Common myeloid progenitor, CD34-positive (primary cell): ENCODE measurements at regions not wholly inside any gene's neighbourhood (a gene's known extent, or its start where the extent isn't known, plus 50 kb on each side); places are given as distances from the start of the nearest gene placed in this dataset.

ENCODE experiments used
- CTCF ChIA-PET: fragments of 350-600 bp; sonication (Branson Sonifier 250); formaldehyde crosslinking; loops from one replicate; lab custom pipeline; 2021; ENCODE audit warnings: antibody characterized with exemption; lab: Charles Lee
- POLR2A ChIA-PET: fragments of 350-600 bp; sonication (Branson Sonifier 250); formaldehyde crosslinking; loops from one replicate; lab custom pipeline; 2021; ENCODE audit warnings: antibody characterized with exemption; lab: Charles Lee
- DNase-seq, 3 donors: peaks; one replicate each; pipeline versions ENCODE4 v3.0.0 to v3.0.0-alpha.2; 2013
- H3K27ac ChIP-seq, 2 experiments: 1 replicate in 1 of 2; 2 replicates in 1 of 2; pipeline ENCODE4 v1.7.0; 2013; ENCODE audit warnings: inconsistent platforms in 2 of 2, low read length in 2 of 2, mild to moderate bottlenecking in 2 of 2, low read depth in 1 of 2, moderate library complexity in 1 of 2; ENCODE audit not compliant: severe bottlenecking in 2 of 2, insufficient read depth in 1 of 2, poor library complexity in 1 of 2
- H3K27me3 ChIP-seq, 5 experiments: replicated peaks in 2 of 5; 1 replicate in 3 of 5; 2 replicates in 2 of 5; pipeline versions ENCODE4 v1.6.1 to v1.7.0; 2013; ENCODE audit warnings: low read length in 4 of 5, mild to moderate bottlenecking in 2 of 5, moderate library complexity in 2 of 5, inconsistent platforms in 1 of 5; ENCODE audit not compliant: insufficient read depth in 5 of 5, control insufficient read depth in 4 of 5
- H3K36me3 ChIP-seq, 4 experiments: 1 replicate in 2 of 4; 2 replicates in 2 of 4; pipeline versions ENCODE4 v1.6.1 to v1.7.0; 2013; ENCODE audit warnings: low read length in 3 of 4, control low read depth in 1 of 4, mild to moderate bottlenecking in 1 of 4; ENCODE audit not compliant: control insufficient read depth in 4 of 4, insufficient read depth in 4 of 4
- H3K4me1 ChIP-seq, 4 experiments: 1 replicate in 3 of 4; 2 replicates in 1 of 4; pipeline versions ENCODE4 v1.6.1 to v1.7.1; 2013; ENCODE audit warnings: low read length in 3 of 4, mild to moderate bottlenecking in 3 of 4, control low read depth in 1 of 4, inconsistent platforms in 1 of 4, moderate library complexity in 1 of 4; ENCODE audit not compliant: control insufficient read depth in 4 of 4, insufficient read depth in 4 of 4; ENCODE audit errors: control extremely low read depth in 1 of 4
- H3K4me3 ChIP-seq, 7 experiments: 1 replicate in 4 of 7; 2 replicates in 3 of 7; pipeline versions ENCODE4 v1.5.1 to v1.7.0; 2013; ENCODE audit warnings: mild to moderate bottlenecking in 7 of 7, low read length in 6 of 7, moderate library complexity in 6 of 7, inconsistent platforms in 2 of 7, low read depth in 2 of 7, control low read depth in 1 of 7; ENCODE audit not compliant: insufficient read depth in 4 of 7, control insufficient read depth in 1 of 7; ENCODE audit errors: extremely low read depth in 1 of 7
- H3K9me3 ChIP-seq, 5 experiments: 1 replicate in 4 of 5; 2 replicates in 1 of 5; pipeline versions ENCODE4 v1.6.1 to v1.7.1; 2013; ENCODE audit warnings: low read length in 4 of 5, mild to moderate bottlenecking in 2 of 5, inconsistent platforms in 1 of 5, low read depth in 1 of 5, moderate library complexity in 1 of 5; ENCODE audit not compliant: control insufficient read depth in 4 of 5, insufficient read depth in 2 of 5; ENCODE audit errors: control extremely low read depth in 1 of 5
- WGBS: methylation state at CpG from one replicate; pipeline ENCODE4 v1.1.5; 2013; ENCODE audit not compliant: insufficient coverage; 5-methylcytosine and 5-hydroxymethylcytosine counted together

DNA sequence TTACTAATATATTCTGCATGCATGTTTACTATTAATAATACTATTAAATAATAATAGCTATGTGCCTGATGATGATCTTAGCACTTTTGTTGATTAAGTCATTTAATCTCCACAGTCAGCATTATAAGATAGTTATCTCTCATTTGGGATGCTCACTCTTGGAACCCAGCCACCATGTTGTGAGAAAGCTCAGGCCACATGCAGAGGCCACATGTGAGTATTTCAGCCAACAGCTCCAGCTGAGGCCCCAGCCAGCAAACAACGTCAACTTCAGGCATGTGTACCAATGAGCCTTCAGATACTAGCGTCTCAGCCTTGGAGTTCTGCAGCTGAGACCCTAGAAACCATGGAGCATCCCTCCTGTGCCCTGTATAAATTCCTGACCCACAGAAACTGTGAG is 798.1 kb upstream of the LRRC4C start:
- ChIA-PET POLR2A (no interaction called here), CTCF (no interaction called here)
- Histone ChIP-seq H3K9me3 (peaks cover 0 to 3% (median 0%) of the 10 kb centered on the region in 5 experiments), H3K27ac (no peak overlapping the region), H3K36me3 (no peaks in the 10 kb centered on the region), H3K27me3 (no peaks in the 10 kb centered on the region), H3K4me3 (no peak overlapping the region), H3K4me1 (peaks cover 0 to 5% (median 0%) of the 10 kb centered on the region in 4 experiments)
- no peak for DNase-seq
- 0% methylated on average over 1 of the region's 2 CpGs for WGBS

DNA sequence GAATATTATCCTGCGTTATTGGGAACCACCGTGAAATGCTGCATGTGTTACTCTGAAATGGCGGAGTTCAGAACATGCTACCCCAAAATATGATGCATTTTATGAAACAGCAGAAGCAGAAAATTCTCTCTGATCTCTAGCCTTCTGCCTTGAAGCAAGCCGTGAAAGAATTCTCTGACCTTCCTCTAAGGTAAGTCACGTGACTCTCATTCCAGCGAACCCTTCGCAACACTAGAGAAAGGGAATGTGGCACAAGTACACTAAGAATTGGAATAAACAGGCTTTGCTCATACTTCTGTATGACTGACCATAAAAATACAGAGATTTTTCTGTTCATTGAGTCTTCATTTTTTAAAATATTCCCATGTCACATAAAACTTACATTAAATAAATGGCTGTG is 805.6 kb upstream of the LRRC4C start:
- Histone ChIP-seq H3K4me3 (no peak overlapping the region), H3K9me3 (no peaks in the 10 kb centered on the region), H3K27ac (no peak overlapping the region), H3K36me3 (no peaks in the 10 kb centered on the region), H3K27me3 (no peaks in the 10 kb centered on the region), H3K4me1 (no peaks in the 10 kb centered on the region)
- no peak for DNase-seq
- CTCF ChIA-PET: no interaction called here
- POLR2A ChIA-PET: no interaction called here
- WGBS: 98% methylated on average over 4 of the region's 7 CpGs

DNA sequence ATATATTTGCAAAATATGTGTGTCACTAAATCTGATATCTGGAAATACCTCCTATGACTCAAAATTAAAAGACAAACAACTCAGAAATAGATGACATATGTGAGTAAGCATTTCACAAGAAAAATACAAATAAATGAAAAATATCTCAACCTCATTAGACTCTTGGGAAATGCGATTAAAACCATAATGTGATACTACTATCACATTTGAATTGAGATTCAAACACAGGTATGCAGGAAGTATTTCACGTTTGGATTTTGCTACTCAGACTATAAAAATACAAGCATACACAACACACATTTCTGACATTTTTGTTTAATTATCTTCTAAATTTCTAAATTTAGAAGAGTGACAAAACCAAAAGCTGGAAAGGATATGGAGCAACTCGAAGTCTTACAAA is 811.9 kb upstream of the LRRC4C start:
- ChIA-PET CTCF (no interaction called here), POLR2A (no interaction called here)
- H3K9me3 ChIP-seq: peaks cover 0 to 13% (median 5%) of the 10 kb centered on the region in 5 experiments
- no peak overlapping the region for H3K27ac ChIP-seq
- WGBS: 100% methylated on average over 1 of the region's 3 CpGs
- H3K36me3 ChIP-seq: no peaks in the 10 kb centered on the region
- H3K27me3 ChIP-seq: no peaks in the 10 kb centered on the region
- H3K4me1 ChIP-seq: no peaks in the 10 kb centered on the region
- H3K4me3 ChIP-seq: no peak overlapping the region
- no peak for DNase-seq

DNA sequence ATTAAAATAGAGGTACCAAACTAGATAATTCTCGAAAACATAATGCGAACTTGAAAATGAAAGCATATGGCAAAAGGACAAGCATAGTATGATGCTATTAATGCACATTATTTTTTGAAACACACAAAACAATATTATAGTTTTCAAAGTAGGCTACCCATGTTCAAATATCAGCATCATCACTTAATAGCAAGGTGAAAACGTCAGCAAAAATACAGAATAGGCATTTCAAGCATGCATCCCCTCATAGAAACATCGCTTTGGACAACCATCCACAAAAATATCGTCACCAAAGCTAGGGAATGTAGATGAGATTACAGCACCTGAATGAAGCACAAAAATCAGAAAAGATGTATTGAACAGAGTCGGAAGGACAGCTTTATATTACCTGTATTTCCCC is 814.5 kb upstream of the LRRC4C start:
- Histone ChIP-seq H3K9me3 (peaks cover 0 to 13% (median 5%) of the 10 kb centered on the region in 5 experiments), H3K4me1 (no peaks in the 10 kb centered on the region), H3K27me3 (no peaks in the 10 kb centered on the region), H3K36me3 (no peaks in the 10 kb centered on the region), H3K4me3 (no peak overlapping the region), H3K27ac (no peak overlapping the region)
- POLR2A ChIA-PET: no interaction called here
- DNase-seq: no peak
- 100% methylated on average over 3 of the region's 6 CpGs for WGBS
- CTCF ChIA-PET: no interaction called here

- ChIA-PET CTCF (no interaction called here), POLR2A (no interaction called here)
- H3K27me3 ChIP-seq: no peaks in the 10 kb centered on the region
- peaks cover 0 to 1% (median 0%) of the 10 kb centered on the region in 5 experiments for H3K9me3 ChIP-seq
- WGBS: no CpG with 5 or more reads among the region's 1 CpG
- no peak overlapping the region for H3K27ac ChIP-seq
- H3K4me1 ChIP-seq: no peaks in the 10 kb centered on the region
- DNase-seq: no peak
- no peak overlapping the region for H3K4me3 ChIP-seq
- H3K36me3 ChIP-seq: no peaks in the 10 kb centered on the region
These were observed 837.5 kb upstream of the LRRC4C start for GRCh38 chr11:42296910-42297309.

- Histone ChIP-seq H3K4me3 (no peak overlapping the region), H3K4me1 (no peaks in the 10 kb centered on the region), H3K27me3 (no peaks in the 10 kb centered on the region), H3K9me3 (peaks cover 0 to 1% (median 0%) of the 10 kb centered on the region in 5 experiments), H3K36me3 (no peaks in the 10 kb centered on the region), H3K27ac (no peak overlapping the region)
- POLR2A ChIA-PET: no interaction called here
- no peak for DNase-seq
- no CpG with 5 or more reads among the region's 1 CpG for WGBS
- CTCF ChIA-PET: no interaction called here
These were observed 840.3 kb upstream of the LRRC4C start for GRCh38 chr11:42299780-42300179.

GRCh38 chr11:42301777-42302176 is 842.3 kb upstream of the LRRC4C start:
- no peak for DNase-seq
- H3K27ac ChIP-seq: no peak overlapping the region
- POLR2A ChIA-PET: no interaction called here
- WGBS: no CpG with 5 or more reads among the region's 2 CpGs
- no peaks in the 10 kb centered on the region for H3K9me3 ChIP-seq
- CTCF ChIA-PET: no interaction called here
- no peak overlapping the region for H3K4me3 ChIP-seq
- H3K4me1 ChIP-seq: no peaks in the 10 kb centered on the region
- no peaks in the 10 kb centered on the region for H3K27me3 ChIP-seq
- H3K36me3 ChIP-seq: no peaks in the 10 kb centered on the region
